Thyroid gland (tissue), 4 donors: ENCODE measurements at regions not wholly inside any gene's neighbourhood (a gene's known extent, or its start where the extent isn't known, plus 50 kb on each side); places are given as distances from the start of the nearest gene placed in this dataset.
"Not testable (repeated sequence)": the region's sequence is repeated elsewhere in the genome, so short reads cannot be mapped to it uniquely, and the experiment has no call there.

Experiments used
- DNase-seq, 2 donors: peaks; one replicate each; pipeline ENCODE4 v3.0.0-alpha.2; 2019
- H3K27ac ChIP-seq, 3 donors: fragments of 200-600 bp; sonication (generic); 1 replicate in 2 of 3; 2 replicates in 1 of 3; pipeline ENCODE4 v1.5.1; 2016 to 2019; ENCODE audit warnings: mild to moderate bottlenecking in 1 of 3, moderate library complexity in 1 of 3
- H3K27me3 ChIP-seq: fragments of 200-600 bp; sonication (generic); one replicate; pipeline ENCODE4 v1.5.1; 2019
- H3K36me3 ChIP-seq, 2 donors: fragments of 200-600 bp; sonication (generic); one replicate each; pipeline ENCODE4 v1.5.1; 2016 to 2019
- H3K4me1 ChIP-seq, 2 donors: fragments of 200-600 bp; sonication (generic); one replicate each; pipeline ENCODE4 v1.5.1; 2017 to 2019
- H3K4me3 ChIP-seq, 3 donors: fragments of 200-600 bp; sonication (generic); replicated peaks in 1 of 3; 1 replicate in 2 of 3; 2 replicates in 1 of 3; pipeline ENCODE4 v1.5.1; 2016; ENCODE audit warnings: mild to moderate bottlenecking in 1 of 3
- H3K9me3 ChIP-seq: fragments of 200-600 bp; sonication (generic); one replicate; pipeline ENCODE4 v1.5.1; 2017
- CTCF ChIP-seq, 6 experiments: fragments of 200-600 bp in 3 of 6; fragments of 450-650 bp in 3 of 6; sonication (generic) in 3 of 6; IDR thresholded peaks; one replicate each; pipeline ENCODE4 v1.5.1; 2016 to 2019; ENCODE audit warnings: antibody characterized with exemption in 6 of 6, mild to moderate bottlenecking in 2 of 6, inconsistent platforms in 1 of 6, moderate library complexity in 1 of 6
- POLR2A ChIP-seq, 2 donors: fragments of 450-650 bp; IDR thresholded peaks; one replicate each; pipeline ENCODE4 v1.6.1; 2017; ENCODE audit warnings: antibody characterized with exemption in 2 of 2, mild to moderate bottlenecking in 2 of 2, moderate library complexity in 1 of 2
- WGBS, 2 donors: methylation state at CpG; one replicate each; pipeline ENCODE4 v1.1.5; 2017; 5-methylcytosine and 5-hydroxymethylcytosine counted together
- intact Hi-C: fragments of 100-400 bp; cut with DNase I; formaldehyde crosslinking; loops from one replicate; pipeline ENCODE4 v1.15.1; 2023

GRCh38 chr4:171516694-171517093 is 296.5 kb upstream of the GALNTL6 start:
- no peaks in the 10 kb centered on the region for H3K4me1 ChIP-seq
- no peaks in the 10 kb centered on the region for H3K9me3 ChIP-seq
- no peaks in the 10 kb centered on the region for H3K36me3 ChIP-seq
- DNase-seq, result no peak
- intact Hi-C loops, result no loop called here
- TF ChIP-seq CTCF (IDR thresholded peaks at IDR 0.05) (no peak), POLR2A (IDR thresholded peaks at IDR 0.05) (no peak)
- no peak overlapping the region for H3K4me3 ChIP-seq
- WGBS, 2 donors, result 61 to 65% methylated on average over 3 of the region's 3 CpGs
- no peak overlapping the region for H3K27ac ChIP-seq
- no peaks in the 10 kb centered on the region for H3K27me3 ChIP-seq

DNA sequence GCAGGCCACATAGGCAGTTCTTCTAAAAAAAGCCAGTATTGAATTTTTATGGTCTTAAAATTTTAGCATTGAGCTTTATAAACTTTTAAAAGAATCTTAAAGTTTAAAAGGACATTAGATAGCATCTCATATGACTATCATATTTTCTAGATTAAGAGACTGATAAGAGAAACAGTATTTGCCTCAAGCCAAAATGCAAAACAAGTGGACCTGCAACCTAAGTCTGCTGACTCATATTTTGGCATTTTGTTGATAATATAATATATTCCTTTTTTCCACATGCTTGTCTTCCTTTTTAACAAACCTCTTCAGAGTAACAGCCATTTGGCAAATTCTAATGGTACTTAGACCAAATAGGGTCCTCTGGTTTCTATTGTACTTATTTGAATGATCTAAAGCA is 328.5 kb upstream of the GALNTL6 start:
- no peaks in the 10 kb centered on the region for H3K9me3 ChIP-seq
- no peak overlapping the region for H3K27ac ChIP-seq
- no peak for TF ChIP-seq POLR2A (IDR thresholded peaks at IDR 0.05)
- no peak for TF ChIP-seq CTCF (IDR thresholded peaks at IDR 0.05)
- no peak for DNase-seq
- H3K4me3 ChIP-seq, result no peak overlapping the region
- no peaks in the 10 kb centered on the region for H3K36me3 ChIP-seq
- H3K27me3 ChIP-seq, result no peaks in the 10 kb centered on the region
- intact Hi-C loops, result no loop called here
- H3K4me1 ChIP-seq, result no peaks in the 10 kb centered on the region

DNA sequence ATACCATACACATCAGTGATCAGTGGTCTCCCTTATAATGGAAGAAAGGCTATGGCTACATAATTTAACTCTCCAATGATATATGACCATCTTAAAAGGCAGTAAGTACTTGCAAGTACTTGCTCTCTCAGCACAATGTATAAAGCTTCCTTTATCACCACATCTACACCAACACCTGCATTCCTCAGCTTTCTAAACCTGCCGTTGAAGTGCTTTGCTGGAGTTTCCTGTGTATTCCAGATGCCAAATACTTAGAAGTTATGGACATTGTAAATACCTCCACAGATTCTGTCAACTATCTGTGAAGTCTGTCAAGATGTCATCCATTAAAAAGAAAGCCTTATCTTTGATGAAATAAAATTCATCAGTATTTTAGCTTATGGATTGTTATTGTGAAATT is 335.0 kb upstream of the GALNTL6 start:
- intact Hi-C loops, result no loop called here

GRCh38 chr4:171475111-171475510 is 338.1 kb upstream of the GALNTL6 start:
- 85 to 86% methylated on average over 3 of the region's 3 CpGs for WGBS, 2 donors
- DNase-seq, intact Hi-C loops, H3K4me1 ChIP-seq, H3K27ac ChIP-seq, H3K9me3 ChIP-seq, H3K27me3 ChIP-seq, H3K4me3 ChIP-seq, H3K36me3 ChIP-seq: not testable (repeated sequence)

More for the DNA sequence above, 335.0 kb upstream of the GALNTL6 start:
- no peak for TF ChIP-seq POLR2A (IDR thresholded peaks at IDR 0.05)
- no peak for TF ChIP-seq CTCF (IDR thresholded peaks at IDR 0.05)
- no peak for DNase-seq
- Histone ChIP-seq H3K27ac (no peak overlapping the region), H3K9me3 (no peaks in the 10 kb centered on the region), H3K4me3 (no peak overlapping the region), H3K36me3 (no peaks in the 10 kb centered on the region), H3K4me1 (no peaks in the 10 kb centered on the region), H3K27me3 (no peaks in the 10 kb centered on the region)
- WGBS, 2 donors, result 25 to 41% methylated on average over 1 of the region's 1 CpG

DNA sequence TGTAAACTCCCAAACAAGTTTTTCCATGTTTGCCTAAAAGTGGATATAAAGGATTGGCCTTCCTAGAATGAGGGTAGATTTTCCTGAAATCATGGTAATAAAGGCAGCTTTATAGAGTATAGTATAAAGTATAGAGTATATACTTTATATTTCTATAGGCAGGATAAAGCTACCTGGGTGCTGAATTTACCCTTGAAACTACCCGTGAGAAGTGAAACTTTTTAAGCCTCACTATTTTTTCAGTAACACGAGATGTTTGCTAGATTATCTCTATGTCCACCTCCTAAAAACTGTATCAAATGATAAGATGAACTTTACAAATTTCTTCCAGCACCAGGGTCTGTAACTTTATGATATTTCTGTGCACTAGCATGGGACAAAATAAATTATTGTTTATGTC is 340.0 kb upstream of the GALNTL6 start:
- H3K27ac ChIP-seq, result no peak overlapping the region
- no peaks in the 10 kb centered on the region for H3K36me3 ChIP-seq
- WGBS, 2 donors, result 67 to 73% methylated on average over 2 of the region's 2 CpGs
- intact Hi-C loops, result no loop called here
- DNase-seq, result no peak
- H3K9me3 ChIP-seq, result no peaks in the 10 kb centered on the region
- TF ChIP-seq CTCF (IDR thresholded peaks at IDR 0.05), result no peak
- no peak for TF ChIP-seq POLR2A (IDR thresholded peaks at IDR 0.05)
- no peaks in the 10 kb centered on the region for H3K4me1 ChIP-seq
- H3K4me3 ChIP-seq, result no peak overlapping the region
- H3K27me3 ChIP-seq, result no peaks in the 10 kb centered on the region

GRCh38 chr4:171472230-171472629 is 341.0 kb upstream of the GALNTL6 start:
- DNase-seq, result no peak
- Histone ChIP-seq H3K9me3 (no peaks in the 10 kb centered on the region), H3K27me3 (no peaks in the 10 kb centered on the region), H3K36me3 (no peaks in the 10 kb centered on the region), H3K4me1 (no peaks in the 10 kb centered on the region), H3K4me3 (no peak overlapping the region), H3K27ac (no peak overlapping the region)
- 92% methylated on average over 4 of the region's 4 CpGs for WGBS, 2 donors
- TF ChIP-seq CTCF (IDR thresholded peaks at IDR 0.05) (no peak), POLR2A (IDR thresholded peaks at IDR 0.05) (no peak)
- intact Hi-C loops, result no loop called here
